ENCODE measurements at regions not wholly inside any gene's neighbourhood (a gene's known extent, or its start where the extent isn't known, plus 50 kb on each side); places are given as distances from the start of the nearest gene placed in this dataset.

GRCh38 chr3:148500881-148501280 is 196.8 kb upstream of the AGTR1 start:
- Mint-ChIP-seq H3K27me3 (no peaks in the 10 kb centered on the region), H3K9me3 (peaks cover 3% of the 10 kb centered on the region), H3K4me1 (ENCODE audit: low read depth) (no peaks in the 10 kb centered on the region), H3K4me3 (no peak overlapping the region), H3K36me3 (ENCODE audit: low read depth) (no peaks in the 10 kb centered on the region), H3K27ac (no peak overlapping the region)
- ChIA-PET CTCF (no interaction called here), POLR2A (no interaction called here)
- H3K27me3 ChIP-seq (ENCODE audit: control insufficient read depth in 1 of 2, insufficient read depth in 2 of 2, low read length in 2 of 2): no peaks in the 10 kb centered on the region
- no peaks in the 10 kb centered on the region for H3K4me1 ChIP-seq (ENCODE audit: insufficient read depth, low read length)
- no peaks in the 10 kb centered on the region for H3K36me3 ChIP-seq (ENCODE audit: insufficient read depth, low read length)
- intact Hi-C loops (cut with DNase I, micrococcal nuclease): no loop called here
- DNase-seq: no peak
- TF ChIP-seq CTCF (IDR thresholded peaks at IDR 0.05): no peak
- H3K9me3 ChIP-seq (ENCODE audit: control insufficient read depth in 1 of 2, insufficient read depth in 1 of 2, low read length in 2 of 2): peaks cover 0 to 4% of the 10 kb centered on the region in 2 experiments
- H3K27ac ChIP-seq (ENCODE audit: low read depth in 1 of 2, low read length in 2 of 2): no peak overlapping the region
- ATAC-seq (ENCODE audit: poor library complexity): no peak
- no peak overlapping the region for H3K4me3 ChIP-seq (ENCODE audit: low read length)

GRCh38 chr3:148510116-148510515 is 187.6 kb upstream of the AGTR1 start:
- peaks cover 2% of the 10 kb centered on the region for H3K9me3 Mint-ChIP-seq

GRCh38 chr3:148510561-148510960 is 187.1 kb upstream of the AGTR1 start:
- Mint-ChIP-seq H3K4me1 (ENCODE audit: low read depth) (no peaks in the 10 kb centered on the region), H3K9me3 (peaks cover 2% of the 10 kb centered on the region), H3K27ac (no peak overlapping the region), H3K27me3 (no peaks in the 10 kb centered on the region), H3K4me3 (no peak overlapping the region), H3K36me3 (ENCODE audit: low read depth) (no peaks in the 10 kb centered on the region)
- Histone ChIP-seq H3K27ac (ENCODE audit: low read depth in 1 of 2, low read length in 2 of 2) (no peak overlapping the region), H3K27me3 (ENCODE audit: control insufficient read depth in 1 of 2, insufficient read depth in 2 of 2, low read length in 2 of 2) (no peaks in the 10 kb centered on the region), H3K9me3 (ENCODE audit: control insufficient read depth in 1 of 2, insufficient read depth in 1 of 2, low read length in 2 of 2) (peaks cover 0 to 4% of the 10 kb centered on the region in 2 experiments), H3K36me3 (ENCODE audit: insufficient read depth, low read length) (no peaks in the 10 kb centered on the region), H3K4me3 (ENCODE audit: low read length) (no peak overlapping the region), H3K4me1 (ENCODE audit: insufficient read depth, low read length) (no peaks in the 10 kb centered on the region)
- POLR2A ChIA-PET: no interaction called here
- intact Hi-C loops (cut with DNase I, micrococcal nuclease): no loop called here
- CTCF ChIA-PET: no interaction called here
- ATAC-seq (ENCODE audit: poor library complexity) (no peak), DNase-seq (no peak)
- TF ChIP-seq CTCF (IDR thresholded peaks at IDR 0.05): no peak

More at GRCh38 chr3:148510116-148510515, 187.6 kb upstream of the AGTR1 start:
- H3K27ac ChIP-seq (ENCODE audit: low read depth in 1 of 2, low read length in 2 of 2): no peak overlapping the region
- no peaks in the 10 kb centered on the region for H3K4me1 Mint-ChIP-seq (ENCODE audit: low read depth)
- H3K27ac Mint-ChIP-seq: no peak overlapping the region
- no peak overlapping the region for H3K4me3 ChIP-seq (ENCODE audit: low read length)
- H3K36me3 ChIP-seq (ENCODE audit: insufficient read depth, low read length): no peaks in the 10 kb centered on the region
- H3K27me3 Mint-ChIP-seq: no peaks in the 10 kb centered on the region
- POLR2A ChIA-PET: no interaction called here
- CTCF ChIA-PET: no interaction called here
- no peak for ATAC-seq (ENCODE audit: poor library complexity)
- no peak overlapping the region for H3K4me3 Mint-ChIP-seq
- no peaks in the 10 kb centered on the region for H3K27me3 ChIP-seq (ENCODE audit: control insufficient read depth in 1 of 2, insufficient read depth in 2 of 2, low read length in 2 of 2)
- H3K9me3 ChIP-seq (ENCODE audit: control insufficient read depth in 1 of 2, insufficient read depth in 1 of 2, low read length in 2 of 2): peaks cover 0 to 4% of the 10 kb centered on the region in 2 experiments
- no peaks in the 10 kb centered on the region for H3K4me1 ChIP-seq (ENCODE audit: insufficient read depth, low read length)
- intact Hi-C loops (cut with DNase I, micrococcal nuclease): no loop called here
- H3K36me3 Mint-ChIP-seq (ENCODE audit: low read depth): no peaks in the 10 kb centered on the region
- no peak for TF ChIP-seq CTCF (IDR thresholded peaks at IDR 0.05)
- DNase-seq: no peak

All from CD4-positive, alpha-beta T cell (primary cell).